NOMO-1 (cell line): ENCODE measurements at regions not wholly inside any gene's neighbourhood (a gene's known extent, or its start where the extent isn't known, plus 50 kb on each side); places are given as distances from the start of the nearest gene placed in this dataset.

Experiments used
- DNase-seq, 2 experiments: peaks; one replicate each; lab custom pipeline; 2025; ENCODE audit not compliant: unreplicated experiment in 2 of 2; lab: John Stamatoyannopoulos, UW

DNA sequence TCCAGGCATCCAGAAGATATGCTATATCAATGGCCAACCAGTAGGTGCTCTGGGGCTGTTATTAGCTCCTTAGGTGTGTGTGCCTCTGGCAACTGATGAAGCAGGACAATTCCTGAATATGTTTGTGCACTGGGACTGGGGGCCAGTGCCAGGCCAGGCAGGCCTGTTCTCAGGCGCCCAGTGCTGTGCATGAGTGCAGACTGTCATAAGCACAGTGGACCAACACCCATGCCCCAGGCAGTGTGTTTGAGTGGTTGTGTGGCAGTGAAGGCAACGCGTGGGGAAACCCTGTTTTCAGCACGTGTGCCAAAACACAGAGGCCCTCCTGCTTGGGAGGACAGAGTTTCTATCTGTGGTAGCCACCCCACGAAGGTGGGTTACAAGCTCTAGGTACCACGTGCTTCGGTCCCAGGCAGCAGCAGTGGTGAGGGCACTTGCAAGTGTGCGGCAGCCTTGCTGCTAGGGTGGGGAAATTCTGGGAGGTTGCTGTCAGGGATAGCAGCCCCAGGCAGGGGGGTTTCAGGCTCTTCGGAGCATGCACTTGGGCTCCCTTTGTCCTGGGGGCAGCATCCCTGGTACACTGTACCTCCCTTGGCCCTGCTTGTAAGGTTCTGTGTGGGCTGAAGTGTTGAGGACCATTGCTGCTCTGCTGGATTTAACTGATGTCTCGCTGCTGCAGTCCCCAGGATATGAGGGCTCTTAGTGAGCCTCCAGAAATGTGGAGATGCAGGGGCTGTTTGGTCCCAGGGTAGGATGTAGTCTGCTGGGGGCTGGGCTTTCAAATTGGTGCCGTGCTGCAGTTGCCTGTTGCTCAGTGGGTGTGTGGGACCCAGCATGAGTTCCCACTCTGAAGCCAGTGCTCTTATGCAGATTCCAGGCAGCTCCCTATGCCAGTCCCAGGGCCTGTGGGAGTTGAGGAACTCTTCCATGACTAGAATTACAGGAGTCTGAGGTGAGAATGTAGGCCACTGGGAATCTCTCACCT, 280.9 kb downstream of the RPRM start:
- no peak for DNase-seq

GRCh38 chr2:153196378-153197058, 282.0 kb downstream of the RPRM start:
- DNase-seq, result no peak

DNA sequence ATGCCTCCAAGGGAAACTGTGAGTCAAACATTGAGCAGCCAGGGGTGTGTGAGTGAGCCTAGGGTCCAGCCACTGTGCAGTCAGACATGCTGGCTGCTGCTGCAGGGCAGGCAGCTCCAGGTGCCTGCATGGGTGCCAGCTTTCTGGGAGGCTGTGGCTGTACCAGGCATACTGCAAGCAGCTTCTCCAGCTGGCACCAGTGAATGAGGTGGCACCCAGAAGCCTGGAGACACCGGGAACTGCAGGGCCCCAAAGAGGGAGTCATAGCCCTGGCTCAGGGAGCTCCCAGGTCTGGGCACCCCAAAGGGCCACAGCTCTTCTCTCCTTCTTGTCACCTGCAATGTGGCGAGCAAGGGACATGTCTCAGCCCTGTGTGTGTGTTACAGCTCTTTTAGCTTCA, 283.2 kb downstream of the RPRM start:
- DNase-seq, result no peak

- no peak for DNase-seq
Observed at GRCh38 chr2:153189091-153189888, 289.3 kb downstream of the RPRM start.

DNA sequence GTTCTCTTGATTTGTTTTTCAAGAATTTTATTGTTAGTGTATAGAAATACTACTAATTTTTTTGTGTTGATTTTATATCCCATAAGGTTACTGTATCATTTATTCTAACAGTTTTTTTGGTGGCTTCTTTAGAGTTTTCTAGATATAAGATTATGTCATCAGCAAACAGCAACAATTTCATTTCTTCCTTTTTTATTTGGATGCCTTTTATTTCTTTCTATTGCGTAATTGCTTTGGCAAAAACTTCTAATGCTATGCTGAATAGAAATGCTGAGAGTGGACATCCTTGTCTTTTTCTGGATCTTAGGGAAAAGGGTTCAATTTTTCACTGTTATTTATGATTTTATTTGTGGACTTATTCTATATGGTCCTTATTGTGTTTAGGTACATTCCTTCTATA, 298.8 kb downstream of the RPRM start:
- no peak for DNase-seq

DNA sequence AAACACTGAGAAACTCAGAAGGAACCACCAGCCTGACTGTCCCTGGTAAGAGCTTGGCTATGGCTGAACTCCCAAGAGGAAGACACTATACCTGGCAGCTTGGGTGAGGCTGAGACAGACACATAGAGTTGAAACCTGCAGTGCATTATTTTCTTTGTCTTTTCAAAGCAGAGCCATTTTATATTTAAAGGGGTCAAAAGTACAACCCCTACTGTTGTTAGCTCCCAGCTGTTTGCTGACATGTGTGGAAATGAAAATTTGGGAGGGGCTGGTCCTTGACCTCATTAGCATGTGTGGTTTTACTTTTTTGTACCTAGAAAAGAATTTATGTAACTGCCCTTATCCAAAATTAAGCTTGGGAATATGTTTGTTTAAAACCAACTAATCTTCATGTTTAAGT, 309.0 kb downstream of the RPRM start:
- DNase-seq, result no peak

DNA sequence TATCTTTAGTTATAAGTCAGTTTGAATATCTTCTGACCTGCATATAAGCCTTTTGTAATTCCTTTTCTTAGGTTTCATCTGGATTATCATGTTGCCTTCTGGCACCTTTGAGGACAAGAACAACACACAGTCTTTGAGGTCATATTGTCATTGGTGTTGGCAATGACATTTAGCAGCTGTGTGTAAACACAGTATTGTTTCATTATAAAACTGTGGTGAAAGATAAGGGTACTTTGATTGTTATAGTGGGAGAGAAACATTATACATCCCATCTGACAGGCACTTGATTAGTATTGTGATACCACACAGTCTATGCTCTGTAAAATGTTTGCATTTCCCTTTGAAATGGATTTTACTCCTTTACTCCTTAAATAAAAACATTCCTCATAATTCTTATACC, 313.5 kb downstream of the RPRM start:
- no peak for DNase-seq

DNA sequence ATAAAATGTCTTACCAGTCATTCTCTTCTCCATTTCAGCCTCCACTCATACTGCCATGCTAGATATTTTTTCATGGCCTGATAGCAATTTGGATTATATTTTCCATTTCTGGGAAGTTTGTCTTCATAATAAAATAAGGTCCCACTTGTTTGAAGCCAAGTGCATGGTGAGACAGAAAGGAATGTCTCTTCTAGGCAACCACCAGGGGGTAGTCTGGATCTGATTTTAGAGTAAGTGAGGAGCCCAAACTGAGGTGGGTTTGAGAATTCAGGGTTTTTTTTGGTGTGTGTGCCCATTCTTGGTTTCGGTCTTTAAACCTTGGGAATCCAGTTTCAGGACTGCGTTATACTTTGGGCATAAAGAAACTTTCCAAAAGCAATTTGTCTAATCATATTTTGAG, 315.5 kb downstream of the RPRM start:
- DNase-seq, result no peak

DNA sequence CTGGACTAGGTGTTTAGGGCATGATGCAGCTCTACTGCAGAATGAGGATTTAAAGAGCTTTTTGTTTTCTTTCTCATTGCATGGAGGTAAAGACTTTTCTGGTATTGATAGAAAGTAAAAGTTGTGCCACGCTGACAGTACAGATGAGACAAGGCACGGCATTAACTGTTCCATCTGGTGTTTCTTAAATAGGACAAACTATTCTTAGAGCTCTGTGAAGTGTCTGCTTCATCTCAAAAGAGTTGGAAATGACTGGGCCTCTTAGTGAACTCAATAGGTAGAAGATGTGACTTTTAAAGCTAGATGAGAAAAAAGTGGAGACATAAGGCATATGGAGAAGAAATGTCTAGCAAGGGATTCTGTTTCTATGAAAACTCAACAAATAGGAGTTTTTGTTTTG, 321.8 kb downstream of the RPRM start:
- no peak for DNase-seq

DNA sequence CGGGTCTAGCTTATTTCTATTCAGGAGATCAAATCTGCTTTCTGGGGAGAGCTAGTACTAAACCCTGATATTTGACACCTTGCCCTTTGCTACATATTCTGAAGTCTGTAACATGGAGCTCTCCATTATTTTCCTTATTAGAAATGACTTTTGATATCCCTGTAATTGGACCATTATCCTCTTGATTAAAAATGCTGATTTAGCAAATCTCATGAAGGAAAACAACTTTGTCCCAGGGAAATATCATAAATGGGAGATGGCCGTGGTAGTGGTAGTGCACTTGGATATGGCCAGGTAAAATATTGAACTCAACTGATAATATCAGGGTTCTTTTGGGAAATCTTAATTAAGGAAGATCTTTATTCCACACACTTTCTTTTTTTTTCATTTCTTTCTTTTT, 326.5 kb downstream of the RPRM start:
- no peak for DNase-seq

DNA sequence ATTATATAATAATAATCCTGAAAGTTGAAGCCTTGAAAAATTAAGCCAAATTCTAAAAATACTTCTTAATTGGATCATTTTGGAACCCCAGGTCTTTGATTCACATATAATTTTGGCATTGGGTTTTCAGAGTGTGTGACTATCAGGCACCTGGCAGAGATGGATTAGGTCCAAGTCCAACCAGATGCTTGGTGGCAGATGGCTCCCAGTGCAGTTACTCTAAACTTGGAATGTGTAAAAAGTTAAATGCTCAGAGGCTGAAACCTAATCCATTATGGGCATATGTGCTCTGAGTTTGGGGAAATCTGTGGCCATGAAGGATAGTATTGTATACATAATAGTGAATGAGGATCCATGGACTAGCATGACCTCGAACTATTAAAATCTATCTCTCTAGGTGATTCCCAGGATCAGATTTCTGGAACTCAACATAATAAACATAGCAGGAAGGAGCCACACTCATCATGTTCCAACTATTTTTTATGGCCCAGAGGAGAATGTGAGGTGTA, 333.0 kb downstream of the RPRM start:
- no peak for DNase-seq

DNA sequence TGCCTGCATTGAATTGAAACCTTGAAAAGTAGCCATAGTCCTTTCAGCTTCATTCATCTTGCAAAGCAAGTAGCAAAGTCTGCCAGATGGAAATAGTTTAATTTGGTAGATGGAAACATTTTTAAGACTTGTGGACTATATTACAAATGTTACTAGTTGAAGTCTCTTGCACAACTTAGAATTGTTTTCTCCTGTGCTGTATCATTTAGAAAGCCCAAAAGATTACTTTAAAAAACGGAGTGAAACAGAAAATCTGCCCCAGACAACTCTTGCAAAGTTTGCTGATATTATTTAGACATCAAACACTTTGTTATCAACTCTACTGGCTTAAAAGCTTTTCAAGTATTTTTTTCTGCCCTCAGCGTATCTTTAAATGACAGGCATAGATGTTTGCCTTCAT, 335.0 kb downstream of the RPRM start:
- no peak for DNase-seq

- DNase-seq, result no peak
Observed at GRCh38 chr2:153140498-153140897, 338.1 kb downstream of the RPRM start.

GRCh38 chr2:153138651-153139375, 339.7 kb downstream of the RPRM start:
- DNase-seq, result no peak

- no peak for DNase-seq
Observed at GRCh38 chr2:153136216-153136615, 342.3 kb downstream of the RPRM start.

- DNase-seq, result no peak
Observed at GRCh38 chr2:153134725-153135124, 343.8 kb downstream of the RPRM start.

DNA sequence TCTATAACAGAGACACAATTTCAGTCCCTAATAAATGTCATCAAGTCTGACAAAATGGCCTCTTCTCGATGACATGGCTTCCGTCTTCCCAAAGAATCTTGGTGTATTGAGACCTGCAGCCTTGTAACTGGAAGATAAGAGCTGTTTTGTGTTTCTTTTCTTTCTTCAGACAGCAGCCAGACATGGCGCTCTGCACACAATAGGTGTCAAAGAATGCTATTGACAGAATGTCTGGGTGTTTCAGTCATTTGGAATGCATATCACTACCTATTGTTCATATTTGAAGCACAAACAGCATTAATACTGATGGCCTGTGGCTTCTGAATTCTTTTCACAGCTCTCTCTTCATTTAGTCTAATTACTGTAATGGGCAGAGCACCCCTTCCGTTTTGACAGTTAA, 344.8 kb downstream of the RPRM start:
- DNase-seq, result no peak

- DNase-seq, result no peak
Observed at GRCh38 chr2:153132418-153132817, 346.1 kb downstream of the RPRM start.

GRCh38 chr2:153115141-153115540, 363.4 kb downstream of the RPRM start:
- DNase-seq, result no peak

DNA sequence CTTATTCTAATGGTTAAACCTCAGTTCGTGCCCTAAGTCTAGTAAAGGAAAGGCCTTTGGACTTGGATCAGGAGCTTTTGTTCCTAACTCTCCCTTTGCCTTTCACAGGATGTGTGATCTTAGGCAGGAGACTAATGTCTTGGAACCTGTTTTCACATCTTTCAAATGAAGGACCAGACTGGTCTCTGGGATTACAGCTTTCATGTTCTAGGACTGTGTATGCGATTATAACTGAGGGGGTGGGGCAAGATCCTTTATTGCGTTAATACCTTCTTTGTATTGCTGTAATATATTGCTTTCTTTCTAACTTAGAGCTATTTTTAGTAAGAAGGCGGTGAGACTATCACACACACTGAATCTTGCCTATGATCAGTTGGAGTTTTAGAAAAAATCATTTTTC, 368.1 kb downstream of the RPRM start:
- DNase-seq, result no peak
